ENCODE measurements at regions not wholly inside any gene's neighbourhood (a gene's known extent, or its start where the extent isn't known, plus 50 kb on each side); places are given as distances from the start of the nearest gene placed in this dataset.

DNA sequence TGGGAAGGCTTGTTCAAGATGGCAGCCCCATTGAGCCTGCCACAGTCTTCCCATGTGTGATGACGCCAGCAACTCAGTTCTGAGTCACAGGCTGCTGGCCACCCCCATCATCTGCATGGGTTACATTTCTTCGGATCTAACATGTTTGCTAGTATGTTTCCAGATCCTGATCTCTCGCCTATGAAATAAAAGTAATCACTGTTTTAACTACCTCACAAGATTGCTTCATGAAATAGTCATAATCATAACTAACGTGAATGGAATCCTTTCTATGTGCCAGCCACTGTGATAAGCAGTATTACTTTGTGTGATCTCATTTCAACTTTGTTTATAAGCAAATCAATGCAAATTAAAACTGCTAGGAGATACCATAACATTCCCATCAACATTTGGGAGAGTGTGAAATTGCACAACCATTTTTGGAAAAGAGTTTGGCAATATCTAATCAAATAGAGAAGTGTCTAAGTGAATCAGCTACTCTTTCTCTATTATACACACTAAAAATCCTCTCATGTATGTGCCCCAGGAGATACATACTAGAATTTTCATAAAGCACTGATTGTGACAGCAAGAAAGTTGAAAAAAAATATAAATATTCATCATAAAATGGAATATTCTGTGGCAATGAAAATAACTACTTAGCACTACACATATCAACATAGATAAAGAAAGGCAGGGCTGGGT lies 300.2 kb upstream of the IRX5 start:
- no peak for DNase-seq (ENCODE audit: low read depth in 2 of 2)

DNA sequence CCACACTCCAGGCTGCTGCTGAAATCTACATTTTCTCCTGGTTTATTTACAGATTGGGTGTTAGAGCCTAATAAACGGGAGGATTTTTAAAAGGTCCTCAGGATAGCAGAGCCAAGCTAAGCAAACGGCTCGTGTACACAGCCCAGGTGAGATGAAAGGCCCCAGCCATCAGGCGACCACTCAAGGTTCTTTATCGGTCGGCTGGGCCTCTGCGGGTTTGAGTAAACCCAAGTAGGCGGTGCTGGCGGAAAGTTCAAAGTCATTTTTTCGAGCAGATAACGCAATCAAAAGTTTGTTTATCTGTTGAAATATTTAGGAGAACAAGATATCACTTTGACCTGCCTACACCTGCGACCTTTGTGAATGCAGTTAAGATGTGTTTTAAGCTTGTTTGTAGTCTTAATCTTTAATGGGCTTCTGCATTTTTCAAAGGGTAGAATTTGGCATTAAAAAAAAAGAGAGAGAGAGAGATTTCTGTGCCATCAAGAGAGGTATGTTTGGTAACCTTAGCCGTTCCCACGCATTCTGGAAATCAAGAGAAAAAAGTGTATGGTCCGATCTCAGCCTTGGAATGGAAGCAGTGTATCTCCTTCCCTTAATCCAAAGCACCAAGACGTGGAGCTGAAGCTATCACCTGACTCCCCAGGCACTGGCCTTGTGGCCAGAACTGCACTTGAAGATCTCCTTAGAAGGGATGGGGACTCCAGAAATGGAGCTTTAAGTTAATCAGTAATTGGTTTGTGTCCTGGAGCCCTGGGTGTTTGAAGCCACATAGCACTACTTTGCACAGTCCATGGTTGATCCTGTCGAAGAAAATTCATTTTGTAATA lies 301.7 kb upstream of the IRX5 start:
- no peak for DNase-seq (ENCODE audit: low read depth in 2 of 2)

DNA sequence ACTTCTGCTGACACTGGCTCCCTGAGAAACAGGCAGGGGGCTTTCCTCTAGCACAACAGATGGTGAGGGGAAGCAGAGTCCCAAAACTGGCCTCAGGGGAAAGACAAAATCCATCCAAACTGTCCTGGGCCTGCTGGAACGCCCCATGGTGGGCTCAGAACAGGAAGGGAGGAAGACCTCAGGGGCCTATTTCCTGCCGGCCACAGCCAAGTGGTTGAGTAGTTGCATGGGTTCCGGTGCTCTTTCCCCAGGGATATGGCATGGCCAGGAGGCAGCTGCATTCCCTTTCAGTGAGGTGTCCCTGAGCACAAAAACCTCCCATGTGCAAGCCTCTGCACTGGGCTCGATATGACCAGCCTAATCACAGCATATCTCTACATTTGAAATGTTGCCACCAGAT lies 303.0 kb upstream of the IRX5 start:
- DNase-seq (ENCODE audit: low read depth in 2 of 2): no peak

DNA sequence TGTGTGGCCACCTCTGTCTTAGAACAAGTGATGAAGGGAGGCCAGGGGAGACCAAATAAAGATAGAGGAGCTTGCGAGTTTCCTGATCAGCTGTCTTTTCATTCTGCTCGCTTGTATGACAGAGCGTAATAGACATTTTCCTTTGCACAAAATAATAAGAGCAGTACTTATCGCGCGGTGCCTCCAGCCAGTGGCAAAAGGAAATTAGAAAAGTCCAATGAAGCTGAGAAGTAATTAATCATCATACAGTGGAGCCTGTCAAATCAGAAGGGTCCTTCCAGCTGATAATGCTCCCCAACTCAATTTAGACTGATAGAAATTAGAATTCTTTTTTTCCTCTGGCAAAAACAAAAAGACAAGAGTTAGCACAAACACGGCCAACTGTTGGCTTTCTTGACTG lies 307.0 kb upstream of the IRX5 start:
- no peak for DNase-seq (ENCODE audit: low read depth in 2 of 2)

DNA sequence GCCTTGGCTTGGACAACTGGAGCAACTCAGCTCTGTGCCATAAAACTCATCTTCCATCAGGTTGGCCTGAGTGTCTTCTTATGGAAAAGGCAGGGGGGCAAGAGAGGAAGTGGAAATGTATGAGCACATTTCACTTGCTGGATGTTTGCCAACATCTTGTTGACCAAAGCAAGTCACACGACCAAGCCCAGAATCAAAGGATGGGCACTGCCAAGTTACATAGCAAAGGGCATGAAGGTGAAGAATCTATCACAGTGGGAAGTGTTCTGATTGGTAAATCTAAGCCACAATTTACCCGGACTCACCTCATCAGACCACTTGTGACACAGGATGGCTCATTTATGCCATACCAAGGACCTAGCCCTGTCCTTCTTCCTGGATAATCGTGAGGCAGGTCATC lies 310.5 kb upstream of the IRX5 start:
- DNase-seq (ENCODE audit: low read depth in 2 of 2): no peak

DNA sequence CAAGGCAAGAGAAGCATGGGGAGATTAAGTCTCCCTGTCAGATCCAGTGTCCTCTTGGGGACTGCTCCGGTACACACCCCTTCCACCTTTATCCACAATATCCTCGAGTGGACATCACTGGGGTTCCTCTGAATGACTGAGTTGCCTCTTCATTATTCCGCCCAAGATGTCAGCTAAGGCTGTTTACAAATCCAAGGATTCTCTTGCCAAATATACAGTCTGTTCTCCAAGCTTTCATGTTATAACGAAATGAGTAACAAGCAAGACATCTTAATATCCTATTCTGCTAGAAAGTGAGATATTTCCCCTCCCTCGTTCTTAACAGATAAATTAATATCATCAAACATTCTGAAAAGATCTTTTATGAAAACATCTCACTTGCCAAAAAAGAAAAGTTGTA lies 314.1 kb upstream of the IRX5 start:
- DNase-seq (ENCODE audit: low read depth in 2 of 2): no peak

DNA sequence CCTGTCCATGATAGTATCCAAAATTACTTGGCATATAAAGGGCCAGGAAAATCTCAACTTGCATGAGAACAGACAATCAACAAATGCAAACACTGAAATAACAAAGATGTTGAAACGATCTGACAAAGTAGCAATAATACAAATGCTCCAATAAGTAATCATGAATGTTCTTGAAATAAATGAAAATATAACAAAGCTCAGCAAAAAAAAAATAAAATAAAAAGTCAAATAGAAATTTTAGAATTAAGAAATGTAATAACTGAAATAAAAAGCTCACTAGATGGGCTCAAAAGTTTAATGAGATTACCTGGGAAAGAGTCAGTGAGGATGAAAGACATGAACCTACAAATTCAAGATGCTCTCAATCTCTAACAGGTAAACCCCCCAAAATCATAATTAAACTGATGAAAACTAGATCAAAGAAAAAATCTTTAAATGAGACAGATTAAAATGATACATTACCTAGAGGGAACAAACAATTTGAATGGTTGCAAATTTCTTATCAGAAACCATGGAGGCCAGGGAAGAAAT lies 319.0 kb upstream of the IRX3 start:
- DNase-seq (ENCODE audit: low read depth in 2 of 2): no peak

DNA sequence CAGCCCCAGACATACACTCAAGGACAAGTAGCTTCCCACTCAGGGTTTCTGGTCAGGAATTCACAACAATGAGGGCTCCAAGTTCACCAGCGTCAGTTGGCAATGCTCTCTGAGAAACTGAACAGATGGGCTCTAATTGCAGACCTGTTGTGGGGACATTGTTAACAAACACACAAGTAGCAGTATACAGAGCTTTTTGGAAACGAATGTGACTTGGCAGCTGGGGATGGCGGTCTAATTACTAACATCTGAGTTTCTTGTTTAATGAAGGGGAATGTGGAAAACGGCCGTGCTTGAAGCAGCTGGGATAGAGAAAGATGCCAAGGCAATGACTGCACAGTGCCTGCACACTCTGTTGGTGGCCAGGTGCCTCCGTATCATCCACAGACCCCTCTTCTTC lies 316.1 kb upstream of the IRX3 start:
- no peak for DNase-seq (ENCODE audit: low read depth in 2 of 2)

DNA sequence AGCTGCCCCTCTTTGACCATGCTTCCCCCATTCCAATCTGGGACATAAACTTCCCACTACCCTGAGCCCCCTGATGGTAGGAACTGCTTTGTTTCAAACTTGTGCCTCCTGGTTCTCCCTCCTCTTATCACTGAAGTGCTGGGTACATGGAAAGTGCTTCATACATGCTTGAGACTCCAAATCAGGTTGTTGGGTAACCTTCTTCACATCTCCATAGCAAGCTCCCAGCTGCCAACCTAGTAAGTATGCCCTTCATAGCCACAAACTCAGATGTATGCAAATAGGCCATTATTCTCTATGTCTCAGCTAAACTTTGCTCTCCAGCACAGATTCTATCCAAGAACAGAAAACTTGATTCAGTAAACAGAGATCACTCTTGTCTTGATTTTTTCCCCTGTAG lies 310.6 kb upstream of the IRX3 start:
- no peak for DNase-seq (ENCODE audit: low read depth in 2 of 2)

DNA sequence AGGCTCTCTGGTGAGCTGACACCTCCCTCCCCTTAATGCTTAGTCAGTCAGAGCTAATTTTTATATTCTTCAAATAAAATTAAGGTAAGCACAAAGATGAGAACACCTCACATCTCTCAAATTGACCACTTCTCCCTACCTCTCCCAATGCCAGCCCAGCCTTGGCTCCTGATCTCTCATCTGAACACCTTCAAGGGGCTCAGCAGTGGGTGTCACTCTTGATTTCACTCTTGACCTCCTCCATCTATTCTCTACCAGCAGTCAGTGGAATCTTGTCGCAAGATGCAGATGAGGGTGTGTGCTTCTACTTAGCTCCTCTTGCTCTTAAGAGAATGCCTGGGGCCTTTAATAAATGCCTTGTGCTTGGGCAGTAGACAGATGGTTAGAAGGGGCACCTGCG lies 309.0 kb upstream of the IRX3 start:
- no peak for DNase-seq (ENCODE audit: low read depth in 2 of 2)

DNA sequence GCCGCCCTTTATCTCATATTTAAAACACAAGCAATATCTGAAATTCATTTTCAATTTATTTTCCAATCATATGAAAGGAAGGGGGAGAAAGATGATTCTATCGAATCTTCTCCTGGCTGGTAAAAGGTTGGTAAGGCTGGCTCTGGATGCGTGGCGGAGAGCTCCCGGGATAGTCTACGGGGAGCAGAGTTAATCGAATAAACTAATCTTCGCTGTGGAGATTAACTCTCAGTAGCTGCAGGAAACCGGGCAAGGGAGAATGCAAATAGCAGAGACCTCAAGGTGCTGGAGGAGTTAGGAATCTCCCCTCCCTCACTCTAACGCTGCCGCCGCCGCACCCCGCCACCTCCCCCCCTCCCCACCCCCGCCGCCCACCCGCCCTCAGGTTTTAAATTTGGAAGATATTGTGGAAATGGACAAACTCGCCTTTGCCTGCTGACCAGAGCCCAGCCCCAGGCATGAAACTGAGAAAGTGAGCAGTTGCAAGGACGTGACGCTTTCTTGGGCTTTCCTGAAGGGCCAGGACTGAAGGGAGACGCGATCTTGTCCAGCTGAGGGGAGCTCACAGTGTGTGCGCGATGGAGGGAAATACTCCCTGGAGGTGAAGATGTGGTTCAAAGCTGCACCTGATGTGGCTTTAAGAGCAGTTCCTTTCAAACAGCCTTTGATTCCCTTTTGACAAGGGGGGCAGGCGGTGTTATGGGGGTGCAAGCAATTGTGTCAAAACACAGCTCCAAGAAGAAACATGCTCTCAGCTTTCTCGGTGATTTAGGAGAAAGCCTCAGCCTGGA lies 308.2 kb upstream of the IRX3 start:
- DNase-seq (ENCODE audit: low read depth in 2 of 2): no peak

DNA sequence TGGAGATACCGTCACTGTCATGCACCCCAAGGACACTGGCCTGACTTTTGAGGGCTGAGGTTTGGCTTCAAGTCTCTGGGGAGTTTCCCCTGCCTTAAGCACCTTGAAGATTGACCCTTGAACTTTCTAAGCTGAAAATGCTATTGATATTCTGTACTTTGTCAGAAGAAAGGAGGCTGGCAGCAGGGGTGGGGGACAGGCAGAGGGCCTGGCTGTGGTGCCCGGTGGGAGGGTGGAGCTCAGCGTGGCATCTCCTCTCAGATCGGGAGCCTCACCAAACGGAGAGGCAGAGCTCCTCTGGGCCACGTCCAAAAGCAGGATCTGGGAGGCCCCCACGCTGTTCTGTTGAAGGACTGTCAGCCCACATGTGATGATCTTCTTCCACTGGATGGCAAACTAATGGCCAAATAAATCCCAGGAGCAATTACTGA lies 305.2 kb upstream of the IRX3 start:
- no peak for DNase-seq (ENCODE audit: low read depth in 2 of 2)

DNA sequence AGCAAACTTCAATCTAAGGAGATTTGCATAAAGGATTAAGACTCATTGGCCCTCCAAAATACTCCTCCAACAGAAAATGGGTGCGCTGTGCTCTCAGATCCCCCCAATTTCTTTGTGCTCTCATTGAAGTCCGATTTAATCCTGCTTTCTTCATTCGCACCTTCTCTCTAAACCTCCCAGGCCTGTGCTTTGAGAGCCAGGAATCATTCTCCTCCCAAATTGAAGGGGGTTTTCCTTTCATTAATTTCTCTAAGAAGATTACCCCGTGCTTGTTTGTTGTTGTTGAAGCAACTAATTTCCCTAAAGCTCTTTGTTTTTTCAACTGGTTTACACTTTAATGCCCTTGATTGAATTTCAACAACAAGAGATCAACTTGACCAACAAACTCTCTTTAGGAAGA lies 304.2 kb upstream of the IRX3 start:
- DNase-seq (ENCODE audit: low read depth in 2 of 2): no peak

DNA sequence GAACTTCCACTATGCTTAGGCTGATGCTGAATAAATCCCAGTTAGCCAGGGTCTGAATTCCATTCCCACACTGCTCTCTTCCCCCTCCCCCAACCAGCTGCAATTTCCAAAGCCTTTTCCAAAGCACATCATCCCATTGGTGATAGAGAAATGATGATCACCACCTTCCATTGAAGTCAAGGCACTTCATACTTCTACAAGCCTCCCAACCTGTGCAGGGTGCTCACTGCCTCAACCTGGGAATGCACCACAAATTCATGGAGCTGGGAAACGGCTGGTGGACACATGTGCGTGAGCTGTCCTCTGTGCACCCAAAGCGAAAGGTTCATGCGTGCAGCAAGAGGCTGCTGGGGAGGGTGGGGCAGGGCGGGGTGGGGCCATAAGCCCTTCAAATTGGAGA lies 302.7 kb upstream of the IRX3 start:
- no peak for DNase-seq (ENCODE audit: low read depth in 2 of 2)

DNA sequence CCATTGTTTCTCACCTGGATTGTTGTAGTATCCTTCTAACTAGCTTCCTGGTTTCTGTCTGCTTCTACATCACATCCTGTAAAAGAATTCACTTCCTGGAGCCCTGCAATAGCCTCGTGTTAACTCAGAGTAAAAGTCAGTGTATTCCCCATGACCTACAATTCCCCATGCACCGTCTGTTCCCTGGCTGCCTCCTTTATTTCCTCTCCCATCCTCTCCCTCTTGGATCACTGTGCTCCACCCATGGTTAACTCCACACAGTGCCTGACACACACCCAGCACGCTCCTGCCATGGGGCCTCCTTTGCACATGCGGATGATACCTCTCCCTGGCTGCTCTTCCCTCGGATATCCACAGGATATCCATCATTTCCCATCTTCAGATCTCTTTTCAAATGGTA lies 301.4 kb upstream of the IRX3 start:
- no peak for DNase-seq (ENCODE audit: low read depth in 2 of 2)

DNA sequence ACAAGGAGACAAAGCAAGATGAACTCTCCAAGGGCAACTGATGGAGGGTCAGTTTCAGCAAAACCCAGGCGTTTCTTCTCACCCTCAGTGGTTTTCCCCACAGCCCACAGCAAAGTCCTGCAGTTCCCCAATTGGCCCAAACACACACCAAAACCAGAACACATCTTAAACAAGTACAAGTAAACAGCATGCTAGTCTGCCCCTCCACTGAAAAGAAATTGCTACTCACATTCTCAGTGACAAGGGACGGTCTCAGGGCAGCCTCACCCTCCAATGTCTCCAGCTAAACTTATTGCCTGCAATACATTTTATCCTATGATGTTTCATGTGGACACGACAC lies 300.6 kb upstream of the IRX3 start:
- DNase-seq (ENCODE audit: low read depth in 2 of 2): no peak

DNA sequence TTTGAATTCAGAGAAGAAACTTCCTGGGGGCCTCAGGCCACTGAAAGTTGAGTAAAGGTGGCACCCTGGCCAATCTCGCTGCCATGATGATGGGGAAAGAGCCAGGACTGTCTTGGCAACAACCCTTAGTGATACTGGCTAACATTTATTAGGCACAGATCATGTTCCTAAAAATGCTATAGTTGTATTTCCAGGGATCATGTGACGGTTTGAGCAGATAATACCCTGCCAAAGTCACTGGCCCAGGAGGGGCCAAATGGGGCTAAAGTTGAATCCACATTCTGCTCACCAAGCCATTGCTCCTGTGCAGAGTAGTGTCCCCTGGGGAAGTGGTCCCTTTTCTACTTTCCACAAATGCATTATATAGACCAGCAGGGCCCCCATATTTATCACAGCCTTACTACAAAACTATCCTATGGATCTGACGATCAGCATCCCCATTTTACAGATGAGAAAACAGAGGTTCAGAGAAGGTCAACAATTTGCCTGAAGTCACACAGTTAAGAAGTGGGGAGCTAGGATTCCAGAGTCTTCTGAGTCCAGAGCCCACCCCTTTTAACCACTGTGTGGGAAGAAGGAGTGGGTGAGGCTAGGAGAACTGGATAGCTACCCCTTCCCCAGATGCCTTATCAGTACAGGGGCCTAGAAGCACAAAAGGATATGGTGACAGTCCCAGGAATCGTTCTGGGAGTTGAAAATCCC lies 300.0 kb upstream of the IRX3 start:
- no peak for DNase-seq (ENCODE audit: low read depth in 2 of 2)

DNA sequence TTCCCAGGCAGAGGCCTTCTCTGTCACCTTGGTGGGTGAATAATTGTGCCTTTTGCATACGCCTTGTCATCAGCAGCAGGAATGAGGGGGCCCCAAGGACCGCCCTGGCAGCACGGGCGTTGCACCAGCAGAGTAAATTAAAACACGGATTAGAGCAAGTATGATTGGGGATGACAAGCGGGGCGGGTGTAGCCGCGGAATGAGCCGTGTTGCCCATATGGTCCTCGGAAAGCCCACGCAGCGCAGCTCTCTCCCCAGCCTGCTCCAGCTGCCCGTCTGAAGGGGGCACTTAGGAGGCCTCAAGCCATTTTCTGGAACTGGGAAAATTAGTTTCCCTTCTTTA lies 299.4 kb upstream of the IRX3 start:
- no peak for DNase-seq (ENCODE audit: low read depth in 2 of 2)

DNA sequence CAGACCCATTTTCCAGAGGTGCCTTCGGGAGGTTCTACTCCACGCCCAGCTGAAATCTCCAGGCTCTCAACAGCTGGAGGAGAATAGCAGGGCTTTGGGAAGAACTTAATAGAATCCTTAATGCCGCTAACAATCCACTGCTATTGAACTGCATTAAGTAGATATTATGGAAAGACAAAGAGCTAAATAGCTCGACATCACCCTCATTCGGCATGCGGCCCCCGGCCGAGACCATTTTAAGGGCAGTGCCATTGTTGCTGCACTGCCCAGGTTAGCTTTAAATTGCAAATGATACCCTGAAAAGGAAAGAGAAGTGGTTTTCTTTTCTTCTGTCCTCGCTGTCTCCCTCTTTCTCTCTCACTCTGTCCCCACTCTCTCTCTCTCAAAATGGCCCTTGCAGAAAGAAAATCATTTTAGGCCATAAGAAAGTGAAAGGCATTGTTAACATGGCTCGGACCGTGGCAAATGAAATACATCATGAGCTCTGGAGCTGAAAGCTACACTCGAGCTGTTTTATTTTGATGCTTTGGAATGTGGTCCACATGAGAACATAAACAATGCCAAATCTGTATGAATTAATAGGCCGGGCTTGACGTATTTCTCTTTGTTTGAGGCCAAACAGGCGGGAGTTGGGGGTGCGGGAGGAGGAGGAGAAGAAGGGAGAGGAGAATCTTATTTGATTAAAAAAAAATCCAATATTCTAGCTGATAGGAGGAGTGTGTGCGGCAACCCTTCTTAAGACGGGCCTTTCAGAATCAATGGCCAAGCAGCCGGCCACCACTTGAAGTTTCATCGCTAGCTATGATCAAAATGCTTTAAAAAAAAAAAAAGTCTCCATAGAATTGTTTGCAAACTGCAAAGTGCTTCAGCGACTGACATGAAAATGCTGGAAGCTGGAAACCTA lies 298.8 kb upstream of the IRX3 start:
- no peak for DNase-seq (ENCODE audit: low read depth in 2 of 2)

DNA sequence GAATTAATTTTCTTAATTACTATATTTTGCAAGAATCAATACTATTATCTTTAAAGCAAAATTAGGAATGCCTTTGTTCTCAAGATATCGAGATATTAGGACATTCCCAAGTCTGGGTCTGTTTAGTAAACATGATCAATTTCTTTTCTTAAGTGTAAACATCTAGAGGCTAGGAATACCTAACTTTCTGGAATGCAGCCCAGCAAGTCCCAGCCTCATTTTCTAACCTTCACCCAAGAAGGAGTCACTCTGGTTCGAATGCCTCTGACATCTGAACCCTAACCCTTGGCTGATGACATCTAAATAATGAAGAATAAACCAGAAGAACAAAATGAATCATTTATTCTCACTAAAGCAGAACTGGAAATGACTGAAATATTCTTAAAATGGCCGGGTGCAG lies 297.5 kb upstream of the IRX3 start:
- no peak for DNase-seq (ENCODE audit: low read depth in 2 of 2)
